ENCODE measurements at regions not wholly inside any gene's neighbourhood (a gene's known extent, or its start where the extent isn't known, plus 50 kb on each side); places are given as distances from the start of the nearest gene placed in this dataset.
"Not testable (repeated sequence)": the region's sequence is repeated elsewhere in the genome, so short reads cannot be mapped to it uniquely, and the experiment has no call there.

DNA sequence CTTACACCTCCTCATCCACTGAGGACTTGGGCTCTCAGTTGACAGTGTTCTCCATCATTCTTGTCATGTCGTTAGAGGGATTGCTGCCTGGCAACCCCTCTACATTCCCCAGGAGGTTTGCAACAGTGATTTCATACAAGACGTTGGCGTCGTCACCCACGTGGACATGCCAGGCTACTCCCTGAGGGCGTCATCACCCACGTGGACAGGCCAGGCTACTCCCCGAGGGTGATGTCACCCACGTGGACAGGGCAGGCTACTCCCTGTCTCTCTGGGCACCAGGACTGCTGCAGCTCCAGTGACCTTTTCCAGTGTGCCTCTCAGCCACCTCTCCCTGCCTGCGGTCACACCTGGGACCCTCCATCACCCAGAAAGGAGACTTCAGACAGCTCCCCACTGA is 117.4 kb downstream of the SEPTIN7 start:
- DNase-seq; H3K4me3 Mint-ChIP-seq; H3K27ac Mint-ChIP-seq; H3K4me1 Mint-ChIP-seq (ENCODE audit: low read depth in 2 of 2); H3K27me3 Mint-ChIP-seq; H3K36me3 Mint-ChIP-seq (ENCODE audit: insufficient read depth); H3K9me3 Mint-ChIP-seq; ATAC-seq (replicated peaks): not testable (repeated sequence)

- DNase-seq; ATAC-seq (replicated peaks); H3K4me1 Mint-ChIP-seq (ENCODE audit: low read depth in 2 of 2); H3K27me3 Mint-ChIP-seq; H3K4me3 Mint-ChIP-seq; H3K36me3 Mint-ChIP-seq (ENCODE audit: insufficient read depth); H3K9me3 Mint-ChIP-seq; H3K27ac Mint-ChIP-seq: not testable (repeated sequence)
Measured at GRCh38 chr7:35919607-35920006, 118.8 kb downstream of the SEPTIN7 start.

GRCh38 chr7:35921338-35921737 is 120.5 kb downstream of the SEPTIN7 start:
- H3K4me3 Mint-ChIP-seq; ATAC-seq (replicated peaks); H3K9me3 Mint-ChIP-seq; H3K4me1 Mint-ChIP-seq (ENCODE audit: low read depth in 2 of 2); H3K27ac Mint-ChIP-seq; H3K27me3 Mint-ChIP-seq; DNase-seq: not testable (repeated sequence)
- H3K36me3 Mint-ChIP-seq (ENCODE audit: insufficient read depth): peaks cover 11% of the 10 kb centered on the region

GRCh38 chr7:35924668-35925067 is 123.8 kb downstream of the SEPTIN7 start:
- H3K27ac Mint-ChIP-seq; H3K4me1 Mint-ChIP-seq (ENCODE audit: low read depth in 2 of 2); H3K4me3 Mint-ChIP-seq: not testable (repeated sequence)

DNA sequence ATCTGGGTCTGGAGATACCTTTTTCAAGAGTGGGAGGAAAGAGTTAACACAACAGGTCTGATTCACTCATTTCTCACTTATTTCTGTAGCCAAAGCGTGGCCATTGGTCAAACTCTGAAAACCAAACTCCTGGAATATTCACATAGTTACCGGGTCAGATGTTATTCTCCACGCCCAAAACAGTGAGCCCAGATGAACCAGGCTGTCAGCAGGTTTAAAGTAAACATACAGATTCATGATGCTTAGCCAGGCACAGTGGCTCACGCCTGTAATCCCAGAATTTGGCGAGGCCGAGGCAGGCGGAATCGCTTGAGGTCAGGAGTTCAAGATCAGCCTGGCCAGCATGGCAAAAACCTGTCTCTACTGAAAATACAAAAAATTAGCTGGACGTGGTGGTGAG is 126.1 kb downstream of the SEPTIN7 start:
- not testable (repeated sequence) for H3K9me3 Mint-ChIP-seq, H3K27me3 Mint-ChIP-seq

More at GRCh38 chr7:35924668-35925067, 123.8 kb downstream of the SEPTIN7 start:
- H3K36me3 Mint-ChIP-seq (ENCODE audit: insufficient read depth): peaks cover 11% of the 10 kb centered on the region
- not testable (repeated sequence) for H3K27me3 Mint-ChIP-seq; DNase-seq; H3K9me3 Mint-ChIP-seq; ATAC-seq (replicated peaks)

DNA sequence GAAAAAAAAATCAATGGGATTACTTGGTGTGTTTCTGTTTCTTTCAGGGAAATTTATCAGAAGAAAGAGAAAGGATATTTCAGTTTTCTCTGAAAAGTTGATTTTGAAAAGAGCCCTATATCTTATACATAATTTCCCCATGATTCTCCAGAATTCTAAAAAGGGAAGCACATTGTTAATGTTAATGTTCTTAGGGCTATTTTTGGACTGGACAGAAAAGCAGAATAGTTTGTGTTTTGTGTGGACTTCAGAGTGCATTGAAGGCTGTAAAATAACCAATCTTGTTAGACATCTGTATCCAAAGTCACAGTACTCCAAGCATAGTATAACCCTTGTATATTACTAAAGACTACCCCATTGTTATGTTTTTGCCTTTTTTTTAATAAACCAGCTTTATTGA is 130.3 kb downstream of the SEPTIN7 start:
- not testable (repeated sequence) for H3K4me1 Mint-ChIP-seq (ENCODE audit: low read depth in 2 of 2); H3K27me3 Mint-ChIP-seq; H3K27ac Mint-ChIP-seq; ATAC-seq (replicated peaks); H3K9me3 Mint-ChIP-seq; H3K36me3 Mint-ChIP-seq (ENCODE audit: insufficient read depth); H3K4me3 Mint-ChIP-seq; DNase-seq

More for the DNA sequence above, 126.1 kb downstream of the SEPTIN7 start:
- DNase-seq; H3K27ac Mint-ChIP-seq; ATAC-seq (replicated peaks); H3K4me3 Mint-ChIP-seq; H3K36me3 Mint-ChIP-seq (ENCODE audit: insufficient read depth); H3K4me1 Mint-ChIP-seq (ENCODE audit: low read depth in 2 of 2): not testable (repeated sequence)

DNA sequence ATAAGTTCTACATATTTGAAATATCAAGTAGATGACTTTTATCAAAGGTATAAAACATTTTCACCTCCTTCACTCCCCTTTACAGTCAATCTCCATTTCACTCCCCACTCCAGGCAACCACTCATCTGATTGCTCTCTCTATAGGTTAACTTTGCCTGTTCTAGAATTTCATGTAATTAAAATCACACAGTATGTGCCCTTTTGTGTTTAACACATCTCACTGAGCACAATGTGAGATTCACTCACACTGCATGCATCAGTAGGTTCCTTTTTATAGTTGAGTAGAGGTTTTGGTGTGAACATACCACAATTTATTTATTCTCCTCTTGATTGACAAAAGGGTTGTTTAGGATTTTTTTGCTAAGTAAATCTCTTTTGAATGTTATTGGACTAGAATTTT is 130.7 kb downstream of the SEPTIN7 start:
- DNase-seq; H3K4me3 Mint-ChIP-seq; H3K9me3 Mint-ChIP-seq; H3K4me1 Mint-ChIP-seq (ENCODE audit: low read depth in 2 of 2); ATAC-seq (replicated peaks); H3K27ac Mint-ChIP-seq; H3K36me3 Mint-ChIP-seq (ENCODE audit: insufficient read depth); H3K27me3 Mint-ChIP-seq: not testable (repeated sequence)

DNA sequence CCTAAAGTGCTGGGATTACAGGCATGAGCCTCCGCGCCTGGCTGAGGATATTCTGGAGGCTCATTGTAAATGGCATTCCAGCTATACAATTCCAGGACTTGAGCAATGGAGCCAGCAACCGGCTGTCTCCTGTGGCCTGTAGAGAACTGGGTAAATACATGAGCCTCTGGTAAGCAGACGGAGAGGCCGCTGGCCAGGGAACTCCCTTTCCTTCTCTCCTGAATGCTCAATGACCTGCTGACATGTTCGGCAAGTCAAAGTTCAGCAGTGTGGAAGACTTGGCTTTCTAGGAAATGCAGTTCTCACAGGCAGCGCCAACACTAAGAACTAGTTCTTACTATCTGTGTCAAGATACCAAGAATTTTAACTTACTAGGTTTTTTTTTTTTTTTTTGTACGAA is 139.8 kb downstream of the SEPTIN7 start:
- H3K4me1 Mint-ChIP-seq (ENCODE audit: low read depth in 2 of 2); H3K27me3 Mint-ChIP-seq; H3K9me3 Mint-ChIP-seq; DNase-seq; H3K4me3 Mint-ChIP-seq; H3K27ac Mint-ChIP-seq; H3K36me3 Mint-ChIP-seq (ENCODE audit: insufficient read depth); ATAC-seq (replicated peaks): not testable (repeated sequence)

DNA sequence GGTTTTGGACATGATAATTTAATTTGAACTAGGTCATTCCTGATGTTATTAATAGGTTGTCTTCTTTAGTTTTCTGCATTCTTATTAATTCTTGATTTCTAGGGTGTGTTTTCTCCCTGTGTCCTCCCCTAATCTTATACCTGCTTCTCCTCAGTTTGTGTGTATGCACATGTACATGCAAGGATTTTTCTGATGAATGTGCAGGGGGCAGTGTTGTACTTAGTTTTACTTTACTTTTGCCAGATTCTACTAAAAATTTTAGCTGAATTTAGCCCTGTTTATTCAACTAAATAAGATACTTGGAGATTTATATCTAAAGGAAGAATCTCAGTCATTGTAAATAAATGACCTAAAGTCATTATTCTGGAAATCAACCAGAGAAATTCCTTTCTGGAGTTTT is 144.8 kb downstream of the SEPTIN7 start:
- not testable (repeated sequence) for H3K27me3 Mint-ChIP-seq; DNase-seq; H3K4me3 Mint-ChIP-seq; H3K9me3 Mint-ChIP-seq; ATAC-seq (replicated peaks); H3K36me3 Mint-ChIP-seq (ENCODE audit: insufficient read depth); H3K4me1 Mint-ChIP-seq (ENCODE audit: low read depth in 2 of 2)
- peak overlapping the region in 1 of 2 donors; percentile 54 for H3K27ac Mint-ChIP-seq

DNA sequence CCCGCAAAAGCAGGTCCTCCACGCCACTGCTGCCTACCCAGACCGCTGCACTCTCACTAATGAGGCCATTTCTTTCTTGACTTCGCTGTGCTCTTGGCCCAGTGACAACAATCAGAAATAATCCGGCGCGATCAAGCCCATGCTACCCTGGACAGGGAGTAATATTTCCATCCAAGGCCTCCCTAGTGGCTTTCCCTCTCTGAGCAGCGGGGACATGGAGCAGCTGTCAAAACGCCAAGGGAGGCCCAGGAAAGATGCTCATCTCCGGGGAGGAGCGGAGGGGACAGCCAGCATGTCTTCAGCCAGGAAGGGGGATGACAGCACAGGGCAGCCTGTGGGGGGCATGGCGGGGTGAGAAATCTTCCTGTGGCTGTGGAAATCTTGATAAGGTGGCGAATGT is 154.9 kb downstream of the SEPTIN7 start:
- not testable (repeated sequence) for H3K4me3 Mint-ChIP-seq; H3K27ac Mint-ChIP-seq; H3K36me3 Mint-ChIP-seq (ENCODE audit: insufficient read depth); DNase-seq; H3K4me1 Mint-ChIP-seq (ENCODE audit: low read depth in 2 of 2); ATAC-seq (replicated peaks); H3K9me3 Mint-ChIP-seq
- peaks cover 0 to 14% of the 10 kb centered on the region in 2 donors for H3K27me3 Mint-ChIP-seq

- H3K4me3 Mint-ChIP-seq; H3K27ac Mint-ChIP-seq; H3K4me1 Mint-ChIP-seq (ENCODE audit: low read depth in 2 of 2); ATAC-seq (replicated peaks); DNase-seq; H3K36me3 Mint-ChIP-seq (ENCODE audit: insufficient read depth); H3K9me3 Mint-ChIP-seq: not testable (repeated sequence)
- H3K27me3 Mint-ChIP-seq: peaks cover 0 to 14% of the 10 kb centered on the region in 2 donors
Measured at GRCh38 chr7:35956988-35957387, 156.1 kb downstream of the SEPTIN7 start.

DNA sequence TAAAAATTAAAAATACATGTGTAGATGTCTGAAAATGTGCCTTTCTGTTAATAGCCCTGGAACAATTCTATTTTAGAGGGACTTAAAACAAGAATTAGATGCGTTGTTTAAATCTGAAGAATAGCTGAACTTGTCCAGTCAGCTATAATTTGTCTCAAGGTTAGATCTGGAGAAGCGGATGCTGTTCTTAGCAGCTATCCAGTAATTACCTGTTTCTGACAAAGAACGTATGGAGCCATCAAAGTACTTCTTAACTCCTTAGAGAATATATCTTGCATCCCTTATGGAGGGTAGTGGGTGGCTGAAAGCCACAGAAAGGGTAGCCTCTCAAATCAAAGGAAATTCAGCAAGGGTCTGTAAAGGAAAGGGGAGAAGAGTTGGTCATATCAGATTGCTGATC is 160.4 kb downstream of the SEPTIN7 start:
- H3K9me3 Mint-ChIP-seq; DNase-seq; ATAC-seq (replicated peaks); H3K4me1 Mint-ChIP-seq (ENCODE audit: low read depth in 2 of 2); H3K36me3 Mint-ChIP-seq (ENCODE audit: insufficient read depth); H3K27me3 Mint-ChIP-seq; H3K4me3 Mint-ChIP-seq; H3K27ac Mint-ChIP-seq: not testable (repeated sequence)

DNA sequence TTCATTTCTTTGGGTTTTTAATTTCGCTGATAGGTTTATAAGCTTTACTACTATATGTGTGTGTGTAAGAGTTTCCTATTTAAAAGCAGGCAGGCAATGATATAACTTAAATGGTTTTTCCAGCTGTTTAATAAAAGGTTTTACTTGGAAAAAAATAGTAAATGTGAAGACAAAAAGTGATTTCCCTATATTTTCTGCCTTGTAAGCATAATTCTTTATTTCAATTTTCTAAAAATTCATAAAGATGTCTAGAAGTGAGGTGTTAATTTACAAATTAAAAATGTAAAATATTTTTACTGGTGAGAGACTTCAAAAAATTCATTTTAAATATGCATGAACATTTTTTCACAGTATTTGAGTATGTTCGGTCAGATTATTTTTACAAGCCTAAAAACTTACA is 161.8 kb downstream of the SEPTIN7 start:
- not testable (repeated sequence) for DNase-seq; H3K9me3 Mint-ChIP-seq; H3K4me1 Mint-ChIP-seq (ENCODE audit: low read depth in 2 of 2); H3K27ac Mint-ChIP-seq; H3K27me3 Mint-ChIP-seq; H3K4me3 Mint-ChIP-seq; H3K36me3 Mint-ChIP-seq (ENCODE audit: insufficient read depth); ATAC-seq (replicated peaks)

DNA sequence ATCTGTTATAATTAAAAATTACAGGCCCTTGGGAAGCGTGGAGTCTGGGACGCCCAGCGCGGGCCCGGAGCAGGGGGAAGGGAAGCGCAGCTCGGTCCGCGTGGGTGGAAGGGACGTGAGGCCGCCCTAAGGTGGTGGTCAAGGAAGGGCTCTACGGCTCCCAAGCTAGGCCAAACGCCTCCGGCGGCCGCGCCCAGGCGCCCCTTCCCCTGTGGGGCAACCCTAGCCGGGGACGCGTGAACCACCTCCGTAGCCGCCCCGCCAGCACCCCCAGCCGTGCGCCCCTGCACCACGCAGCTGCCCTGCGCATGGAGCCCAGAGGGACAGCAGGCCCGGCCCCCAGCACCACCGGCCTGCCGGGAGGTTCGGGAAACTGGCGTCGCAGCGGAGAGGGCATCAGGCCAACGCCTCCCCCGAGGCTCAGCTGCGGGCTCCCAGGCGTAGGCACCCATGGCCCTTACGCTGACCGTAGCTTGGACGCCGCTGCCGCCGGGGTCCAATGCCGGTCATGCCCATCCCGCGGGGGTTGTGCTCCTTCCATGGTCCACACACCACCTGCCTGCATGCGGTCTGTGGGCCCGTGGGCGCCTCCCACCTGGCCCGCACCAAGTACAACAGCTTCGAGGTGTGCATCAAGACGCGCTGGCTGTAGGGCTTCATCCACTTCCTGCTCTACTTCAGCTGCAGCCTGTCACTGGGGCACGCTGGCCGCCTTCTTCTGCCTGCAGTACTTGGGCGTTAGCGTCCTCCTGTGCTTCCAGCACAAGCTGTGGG is 166.7 kb downstream of the SEPTIN7 start:
- Mint-ChIP-seq H3K4me1 (ENCODE audit: low read depth in 2 of 2) (peaks cover 4% of the 10 kb centered on the region in 2 donors), H3K4me3 (no peak overlapping the region), H3K36me3 (ENCODE audit: insufficient read depth) (peaks cover 5% of the 10 kb centered on the region), H3K27ac (no peak overlapping the region), H3K27me3 (peaks cover 10 to 39% of the 10 kb centered on the region in 2 donors), H3K9me3 (no peaks in the 10 kb centered on the region)
- ATAC-seq (replicated peaks) (no peak), DNase-seq (no peak)

Measured in effector memory CD8-positive, alpha-beta T cell (primary cell).